Large intestine (tissue), 3 donors: ENCODE measurements at regions not wholly inside any gene's neighbourhood (a gene's known extent, or its start where the extent isn't known, plus 50 kb on each side); places are given as distances from the start of the nearest gene placed in this dataset.
A peak's percentile ranks its signal among the peaks of the same experiment; 100 is the strongest.

Experiments
- DNase-seq, 2 donors: peaks; one replicate each; pipeline versions ENCODE4 v3.0.0 to v3.0.0-alpha.2; 2013
- H3K27ac ChIP-seq: one replicate; pipeline ENCODE4 v1.5.1; 2013; ENCODE audit warnings: low read length
- H3K27me3 ChIP-seq: 2 replicates; pipeline ENCODE4 v1.6.1; 2013; ENCODE audit warnings: low read length; ENCODE audit not compliant: control insufficient read depth, insufficient read depth
- H3K36me3 ChIP-seq: 2 replicates; pipeline ENCODE4 v1.6.1; 2013; ENCODE audit warnings: low read length; ENCODE audit not compliant: control insufficient read depth, insufficient read depth
- H3K4me1 ChIP-seq: one replicate; pipeline ENCODE4 v1.6.1; 2013; ENCODE audit warnings: low read length; ENCODE audit not compliant: control insufficient read depth, insufficient read depth
- H3K4me3 ChIP-seq: one replicate; pipeline ENCODE4 v1.5.1; 2013; ENCODE audit warnings: low read length
- H3K9me3 ChIP-seq: one replicate; pipeline ENCODE4 v1.6.1; 2013; ENCODE audit warnings: mild to moderate bottlenecking, low read depth, low read length, moderate library complexity; ENCODE audit not compliant: control insufficient read depth
- WGBS: methylation state at CpG from one replicate; pipeline ENCODE4 v1.1.5; 2013; ENCODE audit warnings: low lambda C conversion rate; ENCODE audit not compliant: insufficient coverage; 5-methylcytosine and 5-hydroxymethylcytosine counted together

DNA sequence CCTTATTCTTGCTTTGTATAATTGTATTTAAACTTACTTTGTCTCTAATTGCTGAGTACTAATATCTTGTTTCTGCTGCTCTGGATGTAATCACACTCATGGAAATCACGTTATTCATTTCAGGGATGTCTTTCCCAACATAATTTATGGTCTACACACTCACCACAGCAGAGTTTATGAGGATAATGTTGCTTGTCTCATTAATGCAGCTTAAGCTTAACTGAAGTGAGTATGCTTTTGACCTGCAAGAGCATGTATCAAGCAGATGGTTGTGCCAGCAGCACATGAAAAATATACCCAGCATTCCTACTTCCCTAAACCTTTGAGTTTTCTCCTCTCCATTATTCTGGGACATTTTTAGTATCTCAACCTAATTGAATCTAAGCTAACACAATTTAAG, 1080.9 kb downstream of the SLITRK5 start:
- no peaks in the 10 kb centered on the region for H3K36me3 ChIP-seq
- H3K4me3 ChIP-seq, result no peak overlapping the region
- no peaks in the 10 kb centered on the region for H3K4me1 ChIP-seq
- WGBS, result no CpG with 5 or more reads among the region's 1 CpG
- no peak overlapping the region for H3K27ac ChIP-seq
- no peaks in the 10 kb centered on the region for H3K27me3 ChIP-seq
- peak in 1 of 2 donors; percentile 3 for DNase-seq
- no peaks in the 10 kb centered on the region for H3K9me3 ChIP-seq

DNA sequence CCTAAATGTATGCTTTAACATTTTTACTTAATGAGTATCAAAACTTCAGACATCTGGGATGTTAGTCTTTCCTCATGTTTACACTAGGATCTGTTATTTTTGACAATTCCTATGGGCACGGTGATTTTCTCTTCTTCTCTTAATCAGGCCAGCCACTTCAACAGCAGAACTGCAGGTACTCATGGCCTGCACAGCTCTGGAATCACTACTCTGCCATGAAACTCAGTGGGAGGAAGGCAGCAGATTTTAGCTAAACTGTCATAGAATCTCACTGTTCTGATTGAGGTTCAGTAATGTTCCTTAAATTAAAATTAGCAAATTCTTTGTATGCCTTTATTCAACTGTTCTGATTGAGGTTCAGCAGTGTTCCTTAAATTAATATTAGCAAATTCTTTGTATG, 1083.0 kb downstream of the SLITRK5 start:
- Histone ChIP-seq H3K27ac (no peak overlapping the region), H3K4me3 (no peak overlapping the region), H3K9me3 (no peaks in the 10 kb centered on the region), H3K27me3 (no peaks in the 10 kb centered on the region), H3K4me1 (no peaks in the 10 kb centered on the region), H3K36me3 (no peaks in the 10 kb centered on the region)
- WGBS, result no CpG with 5 or more reads among the region's 1 CpG
- DNase-seq, result no peak

DNA sequence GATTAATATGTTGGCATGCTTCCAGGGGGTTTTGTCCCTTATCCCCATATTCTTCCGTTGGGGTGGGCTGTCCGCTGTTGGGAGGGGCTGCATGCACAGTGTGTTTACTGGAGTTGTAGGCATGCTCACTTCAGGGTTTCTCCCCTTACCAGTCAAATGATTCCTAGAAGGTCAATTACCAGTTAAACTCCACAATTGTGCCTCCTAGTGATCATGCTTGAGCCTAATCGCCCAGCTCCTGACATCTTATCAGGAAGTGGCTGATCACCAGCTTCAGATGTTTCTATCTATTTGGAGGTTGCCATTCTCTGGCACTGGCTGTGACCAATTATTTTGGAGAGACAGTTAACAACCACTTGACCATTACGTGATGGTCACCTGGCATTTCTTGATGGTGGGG, 1090.0 kb downstream of the SLITRK5 start:
- WGBS, result no CpG with 5 or more reads among the region's 4 CpGs
- no peaks in the 10 kb centered on the region for H3K9me3 ChIP-seq
- H3K27ac ChIP-seq, result no peak overlapping the region
- H3K27me3 ChIP-seq, result no peaks in the 10 kb centered on the region
- H3K36me3 ChIP-seq, result no peaks in the 10 kb centered on the region
- H3K4me1 ChIP-seq, result no peaks in the 10 kb centered on the region
- H3K4me3 ChIP-seq, result no peak overlapping the region
- no peak for DNase-seq

DNA sequence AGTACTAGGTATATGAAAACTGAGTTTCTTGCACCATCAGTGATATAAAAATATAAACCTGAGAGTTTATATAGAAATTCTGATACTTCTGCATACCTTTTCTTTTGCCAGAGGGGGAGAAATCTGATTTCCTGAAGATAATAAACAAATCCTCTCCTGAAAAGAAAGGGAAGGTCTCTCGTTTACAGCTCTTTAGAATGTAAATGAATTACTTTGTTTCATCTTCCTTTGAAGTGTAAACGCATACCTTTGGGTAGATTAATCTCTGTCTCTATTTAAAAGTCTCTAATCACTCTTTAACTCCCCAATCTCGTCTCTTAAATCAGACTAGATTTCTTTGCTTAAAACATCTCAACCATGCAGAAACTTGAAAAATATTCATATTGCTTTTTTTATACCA, 1092.9 kb downstream of the SLITRK5 start:
- 24% methylated on average over 2 of the region's 3 CpGs for WGBS

DNA sequence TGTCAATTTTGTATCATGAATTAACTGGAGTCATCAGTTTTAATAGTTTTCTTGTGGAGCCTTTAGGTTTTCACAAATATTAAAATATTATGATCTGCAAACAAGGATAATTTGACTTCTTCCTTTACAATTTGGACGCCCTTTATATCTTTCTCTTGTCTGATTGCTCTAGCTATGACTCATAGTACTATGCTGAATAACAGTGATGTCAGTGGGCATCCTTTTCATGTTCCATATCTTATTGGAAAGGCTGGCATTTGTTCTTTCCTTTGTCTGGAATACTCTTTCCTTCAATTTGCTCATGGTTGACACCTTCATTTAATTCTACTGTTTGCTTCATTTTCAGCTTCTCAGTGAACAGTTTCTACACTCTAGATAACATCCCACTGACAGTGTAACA, 1129.3 kb downstream of the SLITRK5 start:
- H3K9me3 ChIP-seq, result no peaks in the 10 kb centered on the region
- no peak for DNase-seq
- no peaks in the 10 kb centered on the region for H3K36me3 ChIP-seq
- no peak overlapping the region for H3K27ac ChIP-seq
- no peaks in the 10 kb centered on the region for H3K27me3 ChIP-seq
- H3K4me3 ChIP-seq, result no peak overlapping the region
- no CpG with 5 or more reads among the region's 1 CpG for WGBS
- no peaks in the 10 kb centered on the region for H3K4me1 ChIP-seq

More for the DNA sequence above, 1092.9 kb downstream of the SLITRK5 start:
- Histone ChIP-seq H3K27me3 (no peaks in the 10 kb centered on the region), H3K4me1 (no peaks in the 10 kb centered on the region), H3K36me3 (no peaks in the 10 kb centered on the region), H3K9me3 (no peaks in the 10 kb centered on the region), H3K27ac (no peak overlapping the region), H3K4me3 (no peak overlapping the region)
- no peak for DNase-seq

DNA sequence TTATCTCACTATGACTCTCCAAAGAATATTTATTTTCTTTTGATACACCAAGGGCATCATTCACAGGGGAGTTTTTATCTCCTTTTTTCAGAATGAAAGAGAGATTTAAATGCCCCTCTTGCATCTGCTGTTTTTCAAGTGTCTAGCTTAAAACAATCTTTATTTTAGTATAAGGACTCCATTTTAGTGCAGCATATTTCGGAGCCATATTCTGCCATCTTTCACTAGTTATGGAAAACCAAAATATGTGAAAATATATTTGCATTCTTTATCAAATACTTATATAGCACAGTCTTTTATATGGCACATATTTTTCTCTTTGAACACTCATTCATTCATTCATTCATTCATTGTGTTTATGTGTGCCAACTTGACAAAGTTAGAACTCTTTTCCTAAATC, 1130.2 kb downstream of the SLITRK5 start:
- Histone ChIP-seq H3K36me3 (no peaks in the 10 kb centered on the region), H3K4me1 (no peaks in the 10 kb centered on the region), H3K9me3 (no peaks in the 10 kb centered on the region), H3K27ac (no peak overlapping the region), H3K4me3 (no peak overlapping the region), H3K27me3 (no peaks in the 10 kb centered on the region)
- WGBS, result no CpG with 5 or more reads among the region's 1 CpG
- no peak for DNase-seq

DNA sequence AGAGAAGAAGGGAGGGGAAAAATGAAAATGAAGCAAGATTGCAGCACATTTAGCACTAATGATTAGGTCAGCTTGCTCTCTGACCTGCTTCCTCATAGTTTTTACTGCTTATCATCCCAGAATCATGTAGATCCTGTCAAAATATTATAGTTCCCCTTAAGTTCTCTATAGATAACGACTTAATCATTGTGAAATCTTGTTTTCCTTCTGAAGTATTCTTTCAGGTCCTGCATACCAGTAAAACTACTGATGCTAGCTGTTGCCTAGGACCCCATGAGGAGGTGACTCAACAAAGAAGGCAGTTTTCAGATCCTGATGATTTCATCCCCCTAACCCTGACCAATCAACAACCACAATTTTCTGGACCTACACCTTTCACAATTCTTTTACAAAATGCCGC, 1131.7 kb downstream of the SLITRK5 start:
- 100% methylated on average over 1 of the region's 2 CpGs for WGBS
- no peak overlapping the region for H3K27ac ChIP-seq
- DNase-seq, result no peak
- H3K4me1 ChIP-seq, result no peaks in the 10 kb centered on the region
- H3K4me3 ChIP-seq, result no peak overlapping the region
- H3K9me3 ChIP-seq, result no peaks in the 10 kb centered on the region
- H3K36me3 ChIP-seq, result no peaks in the 10 kb centered on the region
- no peaks in the 10 kb centered on the region for H3K27me3 ChIP-seq

DNA sequence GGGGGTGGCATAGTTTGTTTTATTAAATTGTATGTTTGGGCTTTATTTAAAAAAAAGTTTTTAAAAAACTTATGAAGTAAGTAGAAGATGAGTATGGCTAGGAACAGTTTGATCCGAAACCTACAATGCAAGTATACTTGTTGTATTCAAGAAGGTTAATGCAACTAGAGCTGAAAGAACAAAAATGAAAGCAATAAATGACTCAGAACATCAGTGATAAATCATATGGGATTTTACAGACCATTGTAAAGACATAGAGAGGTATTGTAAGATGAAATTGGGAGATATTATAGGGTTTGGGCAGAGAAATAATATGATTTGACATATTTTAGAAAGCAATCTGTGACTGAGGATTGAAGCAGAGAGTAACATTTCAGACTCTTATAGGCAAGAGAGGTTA, 1135.3 kb downstream of the SLITRK5 start:
- no peak for DNase-seq
- no peak overlapping the region for H3K27ac ChIP-seq
- H3K9me3 ChIP-seq, result no peaks in the 10 kb centered on the region
- H3K36me3 ChIP-seq, result no peaks in the 10 kb centered on the region
- H3K27me3 ChIP-seq, result no peaks in the 10 kb centered on the region
- H3K4me1 ChIP-seq, result no peaks in the 10 kb centered on the region
- no peak overlapping the region for H3K4me3 ChIP-seq
- 90% methylated on average over 1 of the region's 1 CpG for WGBS

DNA sequence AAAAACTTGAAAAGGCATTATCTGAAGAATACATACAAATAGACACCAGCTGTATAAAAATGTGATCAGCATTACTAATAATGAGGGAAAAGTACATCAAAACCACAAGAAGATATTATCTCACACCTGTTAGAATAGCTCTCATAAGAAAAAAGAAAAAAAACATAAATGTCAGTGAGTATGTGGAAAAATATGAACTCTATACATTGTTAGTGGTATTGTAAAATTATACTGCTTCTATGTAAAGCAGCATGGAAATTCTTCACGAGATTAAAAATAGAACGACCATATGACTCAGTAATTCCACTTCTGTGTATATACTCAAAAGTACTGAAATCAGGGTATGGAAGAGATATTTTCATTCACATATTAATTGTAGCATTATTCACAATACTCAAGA, 1146.4 kb downstream of the SLITRK5 start:
- Histone ChIP-seq H3K27me3 (no peaks in the 10 kb centered on the region), H3K4me1 (no peaks in the 10 kb centered on the region), H3K9me3 (peaks cover 5% of the 10 kb centered on the region), H3K36me3 (no peaks in the 10 kb centered on the region), H3K4me3 (no peak overlapping the region), H3K27ac (no peak overlapping the region)
- WGBS, result no CpG with 5 or more reads among the region's 2 CpGs
- no peak for DNase-seq

DNA sequence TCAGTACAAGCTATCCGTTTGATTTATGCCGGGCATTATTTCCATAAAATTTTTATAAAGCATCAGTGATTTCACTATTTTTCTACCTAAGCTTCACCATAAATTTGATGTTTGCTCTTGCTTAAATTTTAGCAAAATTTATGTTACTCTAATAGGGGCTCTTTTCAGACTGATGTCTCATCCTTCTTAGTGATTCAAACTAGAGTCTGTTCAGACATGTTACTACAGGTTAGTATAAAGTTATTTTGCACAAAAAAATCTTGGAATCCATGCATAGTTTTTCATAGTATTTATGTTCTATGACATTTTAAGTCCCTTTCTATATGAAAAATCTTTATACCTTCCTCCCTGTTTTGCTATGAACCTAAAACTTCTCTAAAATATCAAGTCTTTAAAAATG, 1151.9 kb downstream of the SLITRK5 start:
- no peaks in the 10 kb centered on the region for H3K4me1 ChIP-seq
- no CpG with 5 or more reads among the region's 2 CpGs for WGBS
- no peaks in the 10 kb centered on the region for H3K9me3 ChIP-seq
- H3K27ac ChIP-seq, result no peak overlapping the region
- no peak for DNase-seq
- no peaks in the 10 kb centered on the region for H3K36me3 ChIP-seq
- H3K4me3 ChIP-seq, result no peak overlapping the region
- H3K27me3 ChIP-seq, result no peaks in the 10 kb centered on the region

DNA sequence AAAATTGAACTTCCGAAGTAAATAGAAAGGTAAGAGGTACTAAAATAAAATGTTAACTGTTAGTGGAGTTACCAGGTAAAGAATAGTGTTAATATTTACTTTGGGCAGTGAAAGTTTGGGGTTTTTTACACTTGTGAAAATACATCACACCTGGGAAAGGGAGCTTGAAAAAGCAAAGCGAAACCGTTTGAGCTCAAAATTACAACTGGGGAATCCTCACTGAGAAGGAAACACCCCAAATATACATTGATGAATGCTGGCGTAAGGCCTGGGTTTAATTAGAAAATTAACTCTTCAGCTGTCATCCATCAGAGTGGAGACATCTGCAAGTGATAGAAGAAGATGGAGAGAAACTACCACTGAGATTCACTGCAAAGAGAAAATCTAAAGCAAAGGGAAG, 1153.0 kb downstream of the SLITRK5 start:
- Histone ChIP-seq H3K36me3 (no peaks in the 10 kb centered on the region), H3K4me1 (no peaks in the 10 kb centered on the region), H3K27me3 (no peaks in the 10 kb centered on the region), H3K27ac (no peak overlapping the region), H3K9me3 (no peaks in the 10 kb centered on the region), H3K4me3 (no peak overlapping the region)
- DNase-seq, result no peak
- WGBS, result 82% methylated on average over 3 of the region's 4 CpGs
